ENCODE measurements at regions not wholly inside any gene's neighbourhood (a gene's known extent, or its start where the extent isn't known, plus 50 kb on each side); places are given as distances from the start of the nearest gene placed in this dataset.

GRCh38 chr12:70186436-70186835 lies 56.8 kb upstream of the CNOT2 start:
- Histone ChIP-seq H3K4me1 (ENCODE audit: control insufficient read depth, insufficient read depth, low read length) (no peaks in the 10 kb centered on the region), H3K9me3 (replicated peaks; ENCODE audit: control insufficient read depth, low read depth, low read length) (no peaks in the 10 kb centered on the region), H3K27me3 (ENCODE audit: control insufficient read depth, insufficient read depth, low read length) (no peaks in the 10 kb centered on the region), H3K27ac (ENCODE audit: low read length) (no peak overlapping the region), H3K4me3 (ENCODE audit: low read length) (no peak overlapping the region), H3K36me3 (ENCODE audit: control insufficient read depth, insufficient read depth, low read length) (no peaks in the 10 kb centered on the region)
- DNase-seq: no peak
- no CpG with 5 or more reads among the region's 3 CpGs for WGBS (ENCODE audit: insufficient coverage)

GRCh38 chr12:70190262-70191010 lies 52.8 kb upstream of the CNOT2 start:
- Histone ChIP-seq H3K27me3 (ENCODE audit: control insufficient read depth, insufficient read depth, low read length) (no peaks in the 10 kb centered on the region), H3K9me3 (replicated peaks; ENCODE audit: control insufficient read depth, low read depth, low read length) (no peaks in the 10 kb centered on the region), H3K4me1 (ENCODE audit: control insufficient read depth, insufficient read depth, low read length) (no peaks in the 10 kb centered on the region), H3K4me3 (ENCODE audit: low read length) (no peak overlapping the region), H3K27ac (ENCODE audit: low read length) (no peak overlapping the region), H3K36me3 (ENCODE audit: control insufficient read depth, insufficient read depth, low read length) (no peaks in the 10 kb centered on the region)
- WGBS (ENCODE audit: insufficient coverage): 60% methylated on average over 1 of the region's 1 CpG
- no peak for DNase-seq

All from muscle of leg (tissue), 3 donors.